SK-N-SH (cell line): ENCODE measurements at regions not wholly inside any gene's neighbourhood (a gene's known extent, or its start where the extent isn't known, plus 50 kb on each side); places are given as distances from the start of the nearest gene placed in this dataset.
"Not testable (repeated sequence)": the region's sequence is repeated elsewhere in the genome, so short reads cannot be mapped to it uniquely, and the experiment has no call there.

Experiments
- CTCF ChIP-seq: fragments of 200-600 bp; sonication (generic); IDR thresholded peaks from 2 replicates; pipeline ENCODE4 v1.6.1; 2017; ENCODE audit warnings: antibody characterized with exemption, mild to moderate bottlenecking, moderate library complexity
- EZH2phosphoT487 ChIP-seq: fragments of 200-600 bp; sonication (generic); IDR thresholded peaks from 2 replicates; pipeline ENCODE4 v1.6.1; 2017; ENCODE audit warnings: low read depth, mixed run types, mild to moderate bottlenecking, antibody characterized with exemption, moderate library complexity, borderline replicate concordance
- GABPA ChIP-seq: IDR thresholded peaks from 2 replicates; pipeline ENCODE4 v1.4.0; 2012; ENCODE audit warnings: low read depth, mild to moderate bottlenecking
- JUND ChIP-seq: IDR thresholded peaks from 2 replicates; pipeline ENCODE4 v1.4.0; 2012
- MXI1 ChIP-seq: IDR thresholded peaks from 2 replicates; pipeline ENCODE4 v1.6.1; 2012; ENCODE audit warnings: mild to moderate bottlenecking, low read depth, low read length, improper control_type of control experiment
- RAD21 ChIP-seq: IDR thresholded peaks from 2 replicates; pipeline ENCODE4 v1.6.1; 2012; ENCODE audit warnings: mild to moderate bottlenecking, low read length
- RFX5 ChIP-seq: IDR thresholded peaks from 2 replicates; pipeline ENCODE4 v1.6.1; 2012; ENCODE audit warnings: mild to moderate bottlenecking, improper control_type of control experiment, low read length
- SMC3 ChIP-seq: IDR thresholded peaks from 2 replicates; pipeline ENCODE4 v1.6.1; 2012; ENCODE audit warnings: low read depth, low read length, improper control_type of control experiment
- USF1 ChIP-seq: IDR thresholded peaks from 2 replicates; pipeline ENCODE4 v1.4.0; 2012; ENCODE audit warnings: low read depth, borderline replicate concordance
- TF ChIP-seq, protein P1 (sequence below): IDR thresholded peaks from 2 replicates; pipeline ENCODE4 v1.6.1; 2012; ENCODE audit warnings: mild to moderate bottlenecking, low read depth, low read length, moderate library complexity

- TF ChIP-seq RAD21, CTCF, SMC3, GABPA, MXI1, JUND, EZH2phosphoT487, RFX5, USF1: not testable (repeated sequence)
- TF ChIP-seq, protein P1, sequence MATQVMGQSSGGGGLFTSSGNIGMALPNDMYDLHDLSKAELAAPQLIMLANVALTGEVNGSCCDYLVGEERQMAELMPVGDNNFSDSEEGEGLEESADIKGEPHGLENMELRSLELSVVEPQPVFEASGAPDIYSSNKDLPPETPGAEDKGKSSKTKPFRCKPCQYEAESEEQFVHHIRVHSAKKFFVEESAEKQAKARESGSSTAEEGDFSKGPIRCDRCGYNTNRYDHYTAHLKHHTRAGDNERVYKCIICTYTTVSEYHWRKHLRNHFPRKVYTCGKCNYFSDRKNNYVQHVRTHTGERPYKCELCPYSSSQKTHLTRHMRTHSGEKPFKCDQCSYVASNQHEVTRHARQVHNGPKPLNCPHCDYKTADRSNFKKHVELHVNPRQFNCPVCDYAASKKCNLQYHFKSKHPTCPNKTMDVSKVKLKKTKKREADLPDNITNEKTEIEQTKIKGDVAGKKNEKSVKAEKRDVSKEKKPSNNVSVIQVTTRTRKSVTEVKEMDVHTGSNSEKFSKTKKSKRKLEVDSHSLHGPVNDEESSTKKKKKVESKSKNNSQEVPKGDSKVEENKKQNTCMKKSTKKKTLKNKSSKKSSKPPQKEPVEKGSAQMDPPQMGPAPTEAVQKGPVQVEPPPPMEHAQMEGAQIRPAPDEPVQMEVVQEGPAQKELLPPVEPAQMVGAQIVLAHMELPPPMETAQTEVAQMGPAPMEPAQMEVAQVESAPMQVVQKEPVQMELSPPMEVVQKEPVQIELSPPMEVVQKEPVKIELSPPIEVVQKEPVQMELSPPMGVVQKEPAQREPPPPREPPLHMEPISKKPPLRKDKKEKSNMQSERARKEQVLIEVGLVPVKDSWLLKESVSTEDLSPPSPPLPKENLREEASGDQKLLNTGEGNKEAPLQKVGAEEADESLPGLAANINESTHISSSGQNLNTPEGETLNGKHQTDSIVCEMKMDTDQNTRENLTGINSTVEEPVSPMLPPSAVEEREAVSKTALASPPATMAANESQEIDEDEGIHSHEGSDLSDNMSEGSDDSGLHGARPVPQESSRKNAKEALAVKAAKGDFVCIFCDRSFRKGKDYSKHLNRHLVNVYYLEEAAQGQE: not testable (repeated sequence)
Observed at GRCh38 chr9:41838562-41838851, 290.7 kb downstream of the CNTNAP3B start.
